Colonic mucosa (tissue), 4 donors: ENCODE measurements at regions not wholly inside any gene's neighbourhood (a gene's known extent, or its start where the extent isn't known, plus 50 kb on each side); places are given as distances from the start of the nearest gene placed in this dataset.

ENCODE experiments used
- DNase-seq: peaks from one replicate; pipeline ENCODE4 v3.0.0-alpha.2; 2020
- H3K27ac ChIP-seq: fragments of 200-600 bp; one replicate; pipeline ENCODE4 v1.8.0; 2021
- H3K27me3 ChIP-seq: fragments of 200-600 bp; one replicate; pipeline ENCODE4 v1.8.0; 2021
- H3K36me3 ChIP-seq: fragments of 200-600 bp; one replicate; pipeline ENCODE4 v1.8.0; 2021
- H3K4me1 ChIP-seq: fragments of 200-600 bp; one replicate; pipeline ENCODE4 v1.8.0; 2021; ENCODE audit warnings: mild to moderate bottlenecking
- H3K4me3 ChIP-seq: fragments of 200-600 bp; one replicate; pipeline ENCODE4 v1.8.0; 2021
- H3K9ac ChIP-seq, 2 donors: one replicate each; pipeline ENCODE4 v1.7.0; 2013; ENCODE audit warnings: control low read depth in 2 of 2, low read depth in 2 of 2, low read length in 2 of 2
- H3K9me3 ChIP-seq: fragments of 200-600 bp; one replicate; pipeline ENCODE4 v1.8.0; 2021
- intact Hi-C: fragments of 100-400 bp; cut with DNase I; formaldehyde crosslinking; loops from one replicate; pipeline ENCODE4 v1.14.1; 2022
- TF ChIP-seq, protein P1 (sequence below): fragments of 200-600 bp; IDR thresholded peaks from one replicate; pipeline ENCODE4 v1.8.0; 2022; ENCODE audit warnings: antibody characterized with exemption, mild to moderate bottlenecking
- donor health status: healthy.
- donor health status: DM: no; HTN: no; CAD: no.
- donor health status: DM: no; HTN: no; CAD: no.

GRCh38 chr15:70416829-70417228 is 319.1 kb upstream of the TLE3 start:
- H3K27me3 ChIP-seq: no peaks in the 10 kb centered on the region
- H3K27ac ChIP-seq: no peak overlapping the region

DNA sequence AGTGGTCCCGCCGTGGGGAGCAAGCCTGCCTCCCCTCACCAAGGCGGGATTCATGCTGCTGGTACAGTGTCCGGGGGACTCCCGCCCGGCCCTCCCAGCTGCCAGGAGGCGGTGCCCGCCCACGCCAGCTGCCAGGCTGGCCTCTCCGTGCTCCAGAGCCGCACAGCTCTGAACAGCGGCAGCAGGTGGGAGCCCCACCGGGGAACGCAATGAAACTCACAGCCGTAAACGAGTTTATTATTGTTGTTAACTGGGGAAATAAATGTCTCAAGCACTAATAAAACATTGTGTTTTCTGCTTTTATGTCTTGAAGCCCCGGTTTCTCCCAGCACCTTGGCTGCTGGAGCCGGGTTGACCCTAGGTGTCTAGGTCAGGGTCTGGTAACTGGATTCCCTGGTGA is 317.7 kb upstream of the TLE3 start:
- no peak overlapping the region for H3K27ac ChIP-seq
- H3K9ac ChIP-seq: no peak overlapping the region
- H3K4me3 ChIP-seq: no peak overlapping the region
- TF ChIP-seq, protein P1, sequence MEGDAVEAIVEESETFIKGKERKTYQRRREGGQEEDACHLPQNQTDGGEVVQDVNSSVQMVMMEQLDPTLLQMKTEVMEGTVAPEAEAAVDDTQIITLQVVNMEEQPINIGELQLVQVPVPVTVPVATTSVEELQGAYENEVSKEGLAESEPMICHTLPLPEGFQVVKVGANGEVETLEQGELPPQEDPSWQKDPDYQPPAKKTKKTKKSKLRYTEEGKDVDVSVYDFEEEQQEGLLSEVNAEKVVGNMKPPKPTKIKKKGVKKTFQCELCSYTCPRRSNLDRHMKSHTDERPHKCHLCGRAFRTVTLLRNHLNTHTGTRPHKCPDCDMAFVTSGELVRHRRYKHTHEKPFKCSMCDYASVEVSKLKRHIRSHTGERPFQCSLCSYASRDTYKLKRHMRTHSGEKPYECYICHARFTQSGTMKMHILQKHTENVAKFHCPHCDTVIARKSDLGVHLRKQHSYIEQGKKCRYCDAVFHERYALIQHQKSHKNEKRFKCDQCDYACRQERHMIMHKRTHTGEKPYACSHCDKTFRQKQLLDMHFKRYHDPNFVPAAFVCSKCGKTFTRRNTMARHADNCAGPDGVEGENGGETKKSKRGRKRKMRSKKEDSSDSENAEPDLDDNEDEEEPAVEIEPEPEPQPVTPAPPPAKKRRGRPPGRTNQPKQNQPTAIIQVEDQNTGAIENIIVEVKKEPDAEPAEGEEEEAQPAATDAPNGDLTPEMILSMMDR: no peak
- peak; percentile 25 for DNase-seq
- intact Hi-C loops: no loop called here
- no peaks in the 10 kb centered on the region for H3K27me3 ChIP-seq
- H3K9me3 ChIP-seq: no peaks in the 10 kb centered on the region
- no peaks in the 10 kb centered on the region for H3K4me1 ChIP-seq
- no peaks in the 10 kb centered on the region for H3K36me3 ChIP-seq

More at GRCh38 chr15:70416829-70417228, 319.1 kb upstream of the TLE3 start:
- Histone ChIP-seq H3K9me3 (no peaks in the 10 kb centered on the region), H3K4me3 (no peak overlapping the region), H3K9ac (no peak overlapping the region), H3K4me1 (no peaks in the 10 kb centered on the region), H3K36me3 (no peaks in the 10 kb centered on the region)
- intact Hi-C loops: no loop called here
- no peak for DNase-seq
- TF ChIP-seq, protein P1: no peak

DNA sequence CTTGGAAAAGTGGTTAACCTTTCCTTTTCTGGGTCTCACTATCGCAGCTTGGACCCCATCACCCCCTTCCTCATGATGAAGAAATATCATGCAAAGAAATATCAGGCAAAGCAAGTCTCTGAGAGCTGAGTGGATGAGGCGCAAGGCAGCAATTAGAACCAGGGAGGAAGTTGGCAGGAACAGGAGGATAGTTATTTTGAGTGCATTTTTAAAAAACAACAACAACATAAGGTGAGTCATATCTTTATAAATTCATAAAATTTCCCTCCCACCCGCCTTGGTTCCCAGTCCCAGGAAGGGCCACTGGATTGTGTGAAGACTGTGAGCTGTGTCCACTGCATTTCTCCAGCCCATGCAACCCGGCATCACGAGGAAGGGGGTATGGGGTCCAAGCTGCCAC is 316.9 kb upstream of the TLE3 start:
- DNase-seq: no peak
- Histone ChIP-seq H3K27me3 (no peaks in the 10 kb centered on the region), H3K27ac (no peak overlapping the region)

DNA sequence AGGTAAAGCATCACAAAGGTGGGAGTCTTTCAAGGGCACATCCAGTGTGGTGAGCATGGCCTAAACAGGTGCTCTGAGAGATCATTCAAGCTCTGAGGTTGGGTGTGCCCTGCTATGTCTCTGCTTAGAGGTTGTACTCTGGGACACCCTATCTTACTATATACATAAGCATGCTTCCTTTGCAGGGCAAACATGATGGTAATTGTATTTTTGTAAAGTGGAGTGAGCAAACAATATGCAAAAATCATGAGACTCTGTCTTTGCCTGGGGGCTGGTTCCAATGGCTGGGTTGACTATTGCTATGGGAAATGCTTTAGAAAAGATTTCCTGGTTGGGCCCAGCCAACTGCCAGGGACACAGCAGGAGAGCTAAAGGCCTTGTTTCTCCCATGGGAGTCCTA is 315.1 kb upstream of the TLE3 start:
- Histone ChIP-seq H3K4me3 (no peak overlapping the region), H3K4me1 (no peaks in the 10 kb centered on the region), H3K27me3 (no peaks in the 10 kb centered on the region), H3K36me3 (no peaks in the 10 kb centered on the region), H3K9me3 (no peaks in the 10 kb centered on the region), H3K27ac (no peak overlapping the region), H3K9ac (no peak overlapping the region)
- TF ChIP-seq, protein P1: no peak
- intact Hi-C loops: no loop called here
- DNase-seq: no peak

More for the DNA sequence above, 316.9 kb upstream of the TLE3 start:
- Histone ChIP-seq H3K9ac (no peak overlapping the region), H3K9me3 (no peaks in the 10 kb centered on the region), H3K4me3 (no peak overlapping the region), H3K36me3 (no peaks in the 10 kb centered on the region), H3K4me1 (no peaks in the 10 kb centered on the region)
- intact Hi-C loops: no loop called here
- TF ChIP-seq, protein P1: no peak

GRCh38 chr15:70411143-70411863 is 313.6 kb upstream of the TLE3 start:
- H3K9me3 ChIP-seq: no peaks in the 10 kb centered on the region
- intact Hi-C loops: no loop called here
- no peaks in the 10 kb centered on the region for H3K27me3 ChIP-seq
- TF ChIP-seq, protein P1: no peak
- no peak for DNase-seq
- no peaks in the 10 kb centered on the region for H3K36me3 ChIP-seq
- H3K4me1 ChIP-seq: no peaks in the 10 kb centered on the region
- H3K9ac ChIP-seq: no peak overlapping the region
- H3K4me3 ChIP-seq: no peak overlapping the region
- no peak overlapping the region for H3K27ac ChIP-seq
